ENCODE measurements at regions not wholly inside any gene's neighbourhood (a gene's known extent, or its start where the extent isn't known, plus 50 kb on each side); places are given as distances from the start of the nearest gene placed in this dataset.
"Not testable (repeated sequence)": the region's sequence is repeated elsewhere in the genome, so short reads cannot be mapped to it uniquely, and the experiment has no call there.

DNA sequence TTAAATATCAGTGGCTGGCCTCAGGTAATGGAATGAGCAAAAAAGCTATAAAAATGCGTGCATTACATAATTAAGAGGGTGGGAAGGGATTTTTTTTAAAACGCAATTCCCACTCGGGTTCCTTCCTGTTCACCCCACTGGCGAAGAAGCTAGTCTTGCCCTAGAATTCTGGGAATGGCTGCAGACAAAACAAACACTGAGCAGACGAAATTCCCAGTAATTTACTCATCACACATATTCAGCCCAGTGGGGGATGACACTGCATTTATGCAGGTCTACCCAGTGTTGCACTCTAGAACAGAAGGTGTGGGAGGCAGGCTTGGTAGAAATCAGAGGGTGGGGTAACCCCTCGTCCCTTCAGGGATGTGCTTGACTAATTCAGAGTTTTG is 2695.0 kb upstream of the DEFB115 start:
- H3K4me3 ChIP-seq (ENCODE audit: low read depth, low read length) = no peak overlapping the region
- no peak for DNase-seq (ENCODE audit: extremely low spot score)
- WGBS = 58% methylated on average over 6 of the region's 6 CpGs

DNA sequence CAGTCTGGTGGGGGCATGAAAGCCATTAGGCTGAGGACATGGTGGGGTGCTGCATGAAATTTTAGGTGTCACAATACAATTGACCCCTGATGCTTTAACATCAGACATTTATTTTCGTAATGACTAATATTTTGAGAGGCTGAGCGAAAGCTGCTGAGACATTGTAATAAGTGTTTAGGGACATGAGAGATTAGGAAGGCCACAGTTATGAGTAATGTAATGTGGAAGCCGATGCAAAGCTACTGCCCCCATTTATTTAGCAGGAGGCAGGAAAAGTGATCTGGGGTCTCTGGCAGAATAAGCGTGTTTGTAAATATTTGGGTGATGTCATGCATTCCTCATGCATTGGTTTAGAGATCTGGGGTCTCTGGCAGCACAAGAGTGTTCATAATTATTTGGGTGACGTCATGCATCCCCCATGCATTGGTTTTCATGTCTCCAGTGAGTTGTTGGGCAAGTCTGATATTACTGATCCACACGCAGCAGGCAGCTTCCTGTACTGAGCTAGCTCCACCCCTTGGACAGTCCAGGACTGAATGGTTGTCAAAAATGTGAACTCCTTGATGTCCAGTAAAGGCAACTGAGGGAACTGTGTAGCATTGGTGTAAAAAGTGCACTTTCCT is 2694.5 kb upstream of the DEFB115 start:
- not testable (repeated sequence) for H3K4me1 ChIP-seq (ENCODE audit: insufficient read depth); H3K4me3 ChIP-seq (ENCODE audit: low read depth, low read length); H3K27ac ChIP-seq (ENCODE audit: low read depth); H3K36me3 ChIP-seq (ENCODE audit: insufficient read depth); DNase-seq (ENCODE audit: extremely low spot score)
- WGBS = 59% methylated on average over 6 of the region's 6 CpGs

More for the DNA sequence above, 2695.0 kb upstream of the DEFB115 start:
- no peak overlapping the region for H3K27ac ChIP-seq (ENCODE audit: low read depth)
- no peaks in the 10 kb centered on the region for H3K4me1 ChIP-seq (ENCODE audit: insufficient read depth)
- H3K36me3 ChIP-seq (ENCODE audit: insufficient read depth) = no peaks in the 10 kb centered on the region

DNA sequence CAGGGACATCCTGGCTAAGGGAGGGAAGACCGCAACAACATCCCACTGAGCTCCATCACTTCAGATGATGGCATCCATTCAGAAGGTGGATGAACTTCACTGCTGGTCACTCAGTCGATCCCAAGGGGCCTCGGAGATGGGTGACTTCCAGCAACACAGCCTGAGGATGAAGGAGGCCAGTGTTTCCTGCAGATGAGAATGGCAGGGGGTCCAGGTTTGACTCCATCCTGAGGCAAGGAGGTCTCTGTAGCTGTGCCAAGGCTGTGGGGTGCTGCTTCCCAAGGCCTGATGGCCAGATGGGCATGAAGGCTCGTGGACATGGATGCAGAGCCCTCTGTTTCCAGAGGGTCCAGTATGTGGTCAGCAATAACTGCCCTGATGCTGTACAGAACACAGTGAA is 2693.4 kb upstream of the DEFB115 start:
- not testable (repeated sequence) for H3K27ac ChIP-seq (ENCODE audit: low read depth); H3K4me3 ChIP-seq (ENCODE audit: low read depth, low read length); H3K36me3 ChIP-seq (ENCODE audit: insufficient read depth); DNase-seq (ENCODE audit: extremely low spot score); H3K4me1 ChIP-seq (ENCODE audit: insufficient read depth)
- 67% methylated on average over 4 of the region's 4 CpGs for WGBS

DNA sequence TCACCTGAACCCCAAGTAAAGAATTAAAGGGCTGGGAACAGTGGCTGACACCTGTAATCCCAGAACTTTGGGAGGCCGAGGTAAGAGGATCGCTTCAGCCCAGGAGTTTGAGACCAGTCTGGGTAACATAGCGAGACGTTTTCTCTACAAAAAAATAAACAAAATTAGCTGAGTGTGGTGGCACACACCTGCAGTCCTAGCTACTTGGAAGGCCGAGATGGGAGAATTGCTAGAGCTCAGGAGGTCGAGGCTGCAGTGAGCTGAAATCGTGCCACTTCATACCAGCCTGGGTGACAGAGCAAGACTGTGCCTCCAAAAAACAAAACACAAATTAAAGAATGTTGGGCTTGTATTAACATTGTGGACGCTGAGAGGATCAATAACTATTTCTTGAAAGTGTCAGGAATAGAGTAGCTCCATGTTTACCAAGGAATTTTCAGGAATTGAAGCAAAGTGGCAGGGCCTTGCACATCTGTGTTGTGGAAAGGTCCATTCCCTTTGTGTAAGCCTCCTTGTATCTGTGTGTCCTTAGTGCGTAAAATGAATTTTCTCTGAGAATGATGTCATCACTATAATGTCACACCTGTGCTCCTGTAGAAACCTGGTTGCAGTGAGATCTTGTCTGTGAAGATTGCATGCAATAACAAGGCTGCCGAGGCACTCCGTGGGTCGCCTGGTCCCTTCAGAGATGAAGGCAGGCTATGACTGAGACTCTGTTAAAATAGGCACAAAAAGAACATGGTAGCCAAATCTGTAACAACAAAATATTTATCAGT is 2692.6 kb upstream of the DEFB115 start:
- H3K27ac ChIP-seq (ENCODE audit: low read depth); H3K4me1 ChIP-seq (ENCODE audit: insufficient read depth); H3K4me3 ChIP-seq (ENCODE audit: low read depth, low read length); H3K36me3 ChIP-seq (ENCODE audit: insufficient read depth); DNase-seq (ENCODE audit: extremely low spot score): not testable (repeated sequence)
- 64% methylated on average over 12 of the region's 12 CpGs for WGBS

DNA sequence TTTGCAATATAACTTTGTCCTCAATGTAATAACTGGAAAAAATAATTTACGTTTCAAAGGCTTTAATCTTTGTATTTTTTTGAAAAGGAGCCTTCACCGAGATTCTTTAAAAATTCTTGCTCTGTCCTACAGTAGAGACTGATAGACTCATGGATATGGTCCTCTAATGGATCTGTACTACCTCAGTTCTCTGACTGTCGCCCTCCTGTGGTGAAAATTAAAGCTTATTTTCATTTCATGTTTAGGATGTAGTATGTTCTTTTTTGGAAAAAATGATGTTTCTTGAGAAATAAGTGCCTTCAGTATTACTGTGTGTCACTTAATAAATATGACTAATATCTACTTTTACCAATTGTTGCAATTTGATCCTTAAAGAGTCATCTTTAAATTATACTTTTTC is 2681.5 kb upstream of the DEFB115 start:
- H3K4me1 ChIP-seq (ENCODE audit: insufficient read depth); H3K36me3 ChIP-seq (ENCODE audit: insufficient read depth); H3K27ac ChIP-seq (ENCODE audit: low read depth); DNase-seq (ENCODE audit: extremely low spot score); H3K4me3 ChIP-seq (ENCODE audit: low read depth, low read length): not testable (repeated sequence)
- 77% methylated on average over 2 of the region's 3 CpGs for WGBS

DNA sequence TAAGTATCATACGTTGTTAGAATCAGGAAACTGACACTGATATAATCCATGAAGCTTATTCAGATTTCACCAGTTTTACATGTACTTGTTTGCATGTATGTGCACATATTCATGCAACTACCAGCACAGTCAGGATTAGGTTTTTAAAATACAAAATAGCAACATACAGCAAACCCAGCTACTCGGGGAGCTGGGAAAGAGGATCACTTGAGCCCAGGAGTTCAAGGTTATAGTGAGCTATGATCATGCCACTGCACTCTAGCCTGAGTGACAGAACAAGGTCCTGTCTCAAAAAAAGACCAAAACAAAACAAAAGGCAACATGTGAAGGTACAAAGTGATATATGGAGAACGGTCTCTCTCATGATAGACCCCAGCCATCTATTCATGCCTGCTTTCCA is 2665.8 kb upstream of the DEFB115 start:
- not testable (repeated sequence) for H3K36me3 ChIP-seq (ENCODE audit: insufficient read depth); H3K27ac ChIP-seq (ENCODE audit: low read depth); H3K4me3 ChIP-seq (ENCODE audit: low read depth, low read length); DNase-seq (ENCODE audit: extremely low spot score); H3K4me1 ChIP-seq (ENCODE audit: insufficient read depth)
- WGBS = 79% methylated on average over 3 of the region's 3 CpGs

DNA sequence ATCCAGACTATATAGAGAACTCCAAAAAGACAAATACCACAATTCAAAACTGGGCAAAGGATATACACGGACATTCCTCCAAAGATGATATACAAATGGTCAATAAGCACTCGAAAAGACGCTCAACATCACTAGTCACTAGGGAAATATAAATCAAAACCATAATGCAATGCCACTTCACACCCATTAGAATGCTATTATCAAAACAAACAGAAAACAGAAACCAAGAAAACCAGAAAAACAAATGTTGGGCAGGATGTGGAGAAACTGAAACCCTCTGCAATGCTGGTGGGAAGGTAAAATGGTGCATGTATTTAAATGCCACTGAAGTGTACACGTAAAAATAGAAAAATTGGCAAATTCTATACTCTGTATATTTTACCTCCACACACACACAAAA is 2664.1 kb upstream of the DEFB115 start:
- H3K36me3 ChIP-seq (ENCODE audit: insufficient read depth); H3K4me1 ChIP-seq (ENCODE audit: insufficient read depth); DNase-seq (ENCODE audit: extremely low spot score); H3K27ac ChIP-seq (ENCODE audit: low read depth); H3K4me3 ChIP-seq (ENCODE audit: low read depth, low read length): not testable (repeated sequence)
- 89% methylated on average over 4 of the region's 4 CpGs for WGBS

DNA sequence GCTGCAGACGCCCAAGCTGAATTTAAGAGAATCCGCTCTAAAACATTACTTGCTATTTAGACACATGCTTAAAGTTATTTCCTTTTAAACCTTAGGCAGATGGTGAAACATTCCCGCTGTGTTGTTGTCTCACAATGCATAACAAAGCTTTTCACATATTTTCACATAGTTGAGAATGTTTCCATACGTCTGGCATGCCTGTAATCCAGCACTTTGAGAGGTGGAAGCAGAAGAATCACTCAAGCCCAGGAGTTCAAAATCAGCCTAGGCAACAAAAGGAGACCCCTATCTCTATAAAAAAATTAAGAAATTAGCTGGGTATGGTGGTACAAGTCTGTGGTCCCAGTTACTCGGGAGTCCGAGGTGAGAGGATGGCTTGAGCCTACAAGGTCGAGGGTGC is 2663.0 kb upstream of the DEFB115 start:
- not testable (repeated sequence) for H3K36me3 ChIP-seq (ENCODE audit: insufficient read depth); H3K4me1 ChIP-seq (ENCODE audit: insufficient read depth); DNase-seq (ENCODE audit: extremely low spot score); H3K27ac ChIP-seq (ENCODE audit: low read depth); H3K4me3 ChIP-seq (ENCODE audit: low read depth, low read length)
- WGBS = 80% methylated on average over 5 of the region's 7 CpGs

DNA sequence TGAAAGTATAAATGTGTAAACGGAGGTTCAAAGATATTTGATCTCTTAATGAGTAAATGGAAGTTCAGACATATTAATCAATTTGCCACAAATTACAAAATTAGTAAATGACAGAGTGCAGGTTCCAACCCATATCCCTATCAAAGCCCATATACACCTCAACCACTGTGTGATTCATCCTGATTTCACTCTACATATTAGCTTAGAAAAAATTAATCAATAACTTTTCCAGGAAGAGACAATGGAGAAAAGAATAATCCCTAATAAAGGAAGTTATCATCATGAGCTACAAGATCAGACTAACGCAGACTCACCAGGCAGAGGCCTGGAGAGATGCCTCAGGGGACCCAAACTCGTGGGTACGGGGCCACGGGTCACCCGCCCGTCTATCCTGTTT is 2655.5 kb upstream of the DEFB115 start:
- not testable (repeated sequence) for H3K36me3 ChIP-seq (ENCODE audit: insufficient read depth); DNase-seq (ENCODE audit: extremely low spot score); H3K27ac ChIP-seq (ENCODE audit: low read depth); H3K4me1 ChIP-seq (ENCODE audit: insufficient read depth)
- H3K4me3 ChIP-seq (ENCODE audit: low read depth, low read length) = peak overlapping the region; percentile 65
- 4% methylated on average over 7 of the region's 7 CpGs for WGBS

DNA sequence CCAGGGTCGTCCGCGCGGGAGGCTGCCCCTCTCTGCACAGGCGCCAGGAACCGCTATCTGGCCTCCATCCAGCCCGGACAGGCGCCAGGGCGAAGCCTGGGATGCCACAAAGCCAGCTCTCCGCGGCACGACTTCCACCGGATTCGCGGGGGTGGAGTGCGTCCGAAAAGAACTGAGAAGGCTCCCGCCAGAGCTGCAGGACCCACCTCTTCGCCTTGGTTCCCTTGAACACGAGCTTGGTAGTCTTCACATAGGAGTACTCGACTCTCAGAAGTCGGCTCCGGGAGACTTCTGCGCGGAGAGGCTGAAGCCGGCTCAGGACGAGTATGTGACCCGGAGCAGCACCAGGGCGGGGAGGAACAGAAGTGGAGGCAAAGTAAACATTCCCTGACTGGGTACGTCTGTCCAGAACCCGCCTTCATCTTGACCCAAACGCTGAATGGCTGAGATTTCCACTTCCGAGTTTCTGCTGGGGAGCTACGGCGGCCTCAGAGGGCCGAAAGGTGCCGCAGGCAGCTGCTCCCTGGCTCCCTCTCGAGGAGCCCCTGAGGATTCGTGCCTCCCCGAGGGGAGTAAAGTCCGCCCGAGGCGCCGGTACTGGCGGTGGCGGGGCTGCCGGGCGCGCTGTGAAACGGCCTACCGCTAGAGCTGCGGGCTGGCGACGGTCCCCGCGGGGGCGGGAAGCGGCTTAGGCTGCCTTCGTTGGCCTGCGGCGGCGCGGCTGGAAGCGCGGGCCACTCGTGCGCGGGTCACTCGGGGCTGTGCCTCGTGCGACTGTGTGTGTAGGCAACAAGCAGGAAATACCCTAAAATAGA is 2654.9 kb upstream of the DEFB115 start:
- not testable (repeated sequence) for H3K36me3 ChIP-seq (ENCODE audit: insufficient read depth); H3K4me1 ChIP-seq (ENCODE audit: insufficient read depth)
- H3K4me3 ChIP-seq (ENCODE audit: low read depth, low read length) = peak overlapping the region; percentile 65
- DNase-seq (ENCODE audit: extremely low spot score) = peak; percentile 77
- H3K27ac ChIP-seq (ENCODE audit: low read depth) = peak overlapping the region; percentile 86
- WGBS = 3% methylated on average over 71 of the region's 71 CpGs

DNA sequence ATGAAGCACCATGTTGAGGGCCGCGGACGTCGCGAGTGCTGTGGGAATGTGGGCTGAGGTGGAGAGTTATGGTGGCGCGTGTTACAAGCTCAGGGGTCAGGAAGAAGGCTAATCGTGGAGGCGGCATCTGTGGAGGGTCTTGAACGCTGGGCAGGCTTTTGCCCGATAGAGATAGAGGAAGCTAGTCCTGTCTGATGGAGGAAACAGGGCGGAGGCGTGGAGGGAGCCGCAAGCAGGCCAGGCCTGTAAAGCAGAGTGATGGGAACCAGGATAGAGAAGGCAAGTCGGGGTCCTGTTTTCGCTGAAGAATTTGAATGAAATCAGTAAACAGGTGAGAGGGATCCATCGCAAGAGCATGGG is 2654.3 kb upstream of the DEFB115 start:
- H3K27ac ChIP-seq (ENCODE audit: low read depth); H3K36me3 ChIP-seq (ENCODE audit: insufficient read depth); DNase-seq (ENCODE audit: extremely low spot score); H3K4me1 ChIP-seq (ENCODE audit: insufficient read depth): not testable (repeated sequence)
- peak overlapping the region; percentile 65 for H3K4me3 ChIP-seq (ENCODE audit: low read depth, low read length)
- 64% methylated on average over 17 of the region's 17 CpGs for WGBS

DNA sequence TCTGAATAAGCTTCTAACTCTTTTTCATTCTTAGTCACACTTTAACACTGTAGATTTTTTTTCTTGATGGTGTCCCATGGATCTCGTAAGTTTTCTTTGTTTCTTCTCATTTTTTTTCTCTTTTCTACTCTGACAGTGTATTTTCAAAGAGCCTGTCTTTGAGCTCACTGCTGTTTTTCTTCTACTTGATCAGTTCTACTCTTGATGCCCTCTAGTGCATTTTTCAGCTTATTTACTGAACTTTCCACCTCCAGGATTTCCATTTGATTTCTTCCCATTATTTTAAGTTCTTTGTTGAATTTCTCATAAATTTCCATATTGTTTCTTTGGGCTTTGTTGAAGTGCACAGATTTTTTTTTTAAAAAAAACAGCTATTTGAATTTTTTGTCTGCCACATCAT is 2641.1 kb upstream of the DEFB115 start:
- DNase-seq (ENCODE audit: extremely low spot score) = no peak
- 43% methylated on average over 1 of the region's 1 CpG for WGBS
- no peak overlapping the region for H3K27ac ChIP-seq (ENCODE audit: low read depth)

DNA sequence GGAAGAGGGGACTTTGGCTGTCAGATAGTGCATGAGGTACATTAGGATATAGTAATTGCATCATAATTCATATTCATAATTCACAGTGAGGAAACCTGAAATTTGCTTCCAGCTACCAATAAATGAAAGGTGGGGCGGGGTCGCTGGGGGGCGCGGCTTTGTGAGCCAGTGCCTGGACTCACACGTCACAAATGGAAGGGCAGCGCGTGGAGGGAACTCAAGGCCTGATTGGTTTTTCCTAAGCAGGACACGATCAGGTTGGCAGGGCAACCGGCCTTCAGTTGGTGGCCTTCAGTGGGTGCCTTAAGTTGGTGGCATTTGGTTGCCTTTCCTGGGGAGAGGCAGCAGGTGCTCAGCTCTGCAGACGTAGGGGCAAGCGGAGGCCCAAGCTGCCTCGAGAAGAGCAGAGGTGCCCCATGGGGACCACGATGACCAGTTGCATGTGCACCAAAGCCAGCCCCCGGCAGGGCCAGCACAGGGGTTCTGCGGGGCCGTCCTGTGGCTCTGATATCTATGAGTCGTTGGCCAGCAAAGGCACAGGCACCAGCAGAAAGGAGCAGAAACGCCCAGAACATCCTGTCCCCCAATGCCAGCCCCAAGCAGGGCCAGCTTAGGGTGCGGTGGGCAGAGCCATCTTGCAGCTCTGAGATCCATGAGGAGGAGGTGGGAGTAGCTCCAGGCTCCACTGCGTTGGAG is 2637.4 kb upstream of the DEFB115 start:
- H3K27ac ChIP-seq (ENCODE audit: low read depth); DNase-seq (ENCODE audit: extremely low spot score); H3K4me3 ChIP-seq (ENCODE audit: low read depth, low read length); H3K36me3 ChIP-seq (ENCODE audit: insufficient read depth); H3K4me1 ChIP-seq (ENCODE audit: insufficient read depth): not testable (repeated sequence)
- 78% methylated on average over 20 of the region's 20 CpGs for WGBS

More for the DNA sequence above, 2641.1 kb upstream of the DEFB115 start:
- Histone ChIP-seq H3K4me3 (ENCODE audit: low read depth, low read length) (no peak overlapping the region), H3K36me3 (ENCODE audit: insufficient read depth) (no peaks in the 10 kb centered on the region), H3K4me1 (ENCODE audit: insufficient read depth) (no peaks in the 10 kb centered on the region)
